NT2/D1 (cell line): ENCODE measurements at regions not wholly inside any gene's neighbourhood (a gene's known extent, or its start where the extent isn't known, plus 50 kb on each side); places are given as distances from the start of the nearest gene placed in this dataset.

Source experiments
- SUZ12 ChIP-seq: IDR thresholded peaks from 2 replicates; pipeline ENCODE4 v1.6.1; 2011; ENCODE audit not compliant: insufficient read length, insufficient read depth; ENCODE audit errors: extremely low read depth
- YY1 ChIP-seq: IDR thresholded peaks from 2 replicates; pipeline ENCODE4 v1.6.1; 2011; ENCODE audit not compliant: insufficient read length, insufficient read depth

DNA sequence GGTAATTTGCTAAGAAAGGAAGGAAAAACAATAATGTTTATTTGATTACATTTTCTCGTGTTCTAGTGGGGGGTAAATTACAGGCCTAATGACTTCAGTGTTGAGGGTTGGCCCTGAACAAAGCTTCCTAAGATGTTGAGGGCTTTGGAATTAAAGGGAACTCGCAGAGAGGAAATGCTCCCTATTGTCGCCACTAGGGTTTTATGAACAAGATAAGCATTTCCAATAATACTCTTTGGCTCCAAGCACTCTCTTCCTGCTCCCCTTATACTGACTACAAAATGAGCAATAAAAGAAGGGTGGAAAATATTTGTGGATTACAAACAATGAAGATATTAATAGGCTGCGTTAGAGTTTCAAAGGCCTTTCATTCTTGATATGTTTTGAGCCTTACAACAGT lies 363.6 kb downstream of the HS3ST3B1 start:
- TF ChIP-seq YY1 (no peak), SUZ12 (no peak)
